ENCODE measurements at regions not wholly inside any gene's neighbourhood (a gene's known extent, or its start where the extent isn't known, plus 50 kb on each side); places are given as distances from the start of the nearest gene placed in this dataset.

DNA sequence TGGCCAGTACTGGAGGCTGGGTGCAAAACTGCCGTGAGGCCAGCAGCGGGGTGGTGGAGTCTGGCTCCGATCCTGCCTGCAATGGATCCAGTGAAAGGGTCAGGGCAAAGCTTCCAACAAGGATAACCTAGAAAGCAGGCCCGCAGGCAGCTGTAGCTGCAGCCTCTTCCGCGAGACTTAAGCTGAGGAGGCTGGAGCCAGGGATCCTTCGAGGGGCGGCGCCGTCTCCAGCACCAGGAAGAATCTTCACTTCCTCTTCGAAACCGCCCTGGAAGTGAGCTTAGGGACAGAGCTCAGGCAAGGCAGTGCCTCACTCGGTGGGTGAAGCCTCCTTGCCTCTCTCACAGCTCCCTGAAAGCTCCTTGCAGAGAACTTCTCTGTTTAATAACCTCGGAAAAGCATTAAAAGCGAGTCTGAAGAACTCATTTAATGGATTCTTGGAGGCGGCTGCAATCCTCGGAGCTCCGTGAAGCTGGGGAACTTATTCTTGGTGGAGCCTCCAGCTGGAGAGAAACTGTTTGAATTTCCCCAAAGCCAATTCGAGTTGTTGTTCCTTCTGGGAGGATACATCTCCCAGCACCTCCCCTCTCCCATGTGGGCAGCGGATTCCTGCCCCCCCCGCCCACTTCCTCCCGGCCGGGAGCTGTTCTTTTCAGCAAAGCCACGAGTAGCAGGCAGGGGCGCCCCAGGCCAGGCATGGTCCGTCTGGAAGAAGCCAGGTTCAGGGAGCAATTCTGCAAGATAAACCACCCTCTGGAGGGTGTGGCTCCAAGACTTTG lies 169.9 kb downstream of the CTTN start:
- Histone ChIP-seq H3K4me1 (ENCODE audit: control insufficient read depth in 1 of 2, insufficient read depth in 2 of 2, low read depth in 1 of 2, low read length in 1 of 2) (peaks cover 0 to 17% of the 10 kb centered on the region in 2 experiments; a peak in 1 of 4 replicates), H2AFZ (ENCODE audit: low read depth) (no peak overlapping the region), H3K79me2 (ENCODE audit: insufficient read depth) (no peaks in the 10 kb centered on the region), H3K4me2 (no peak overlapping the region), H3K27me3 (ENCODE audit: insufficient read depth) (no peaks in the 10 kb centered on the region), H3K27ac (ENCODE audit: low read depth in 2 of 2, low read length in 1 of 2) (no peak overlapping the region), H3K36me3 (replicated peaks in 1 of 2; ENCODE audit: control insufficient read depth in 1 of 2, insufficient read depth in 2 of 2, low read length in 1 of 2) (no peaks in the 10 kb centered on the region), H3K9me3 (no peaks in the 10 kb centered on the region), H3K9ac (no peak overlapping the region), H4K20me1 (ENCODE audit: insufficient read depth) (no peaks in the 10 kb centered on the region), H3K9me2 (no peaks in the 10 kb centered on the region), H3K4me3 (ENCODE audit: low read depth in 2 of 2, low read length in 1 of 2) (no peak overlapping the region), H3F3A (replicated peaks; ENCODE audit: insufficient read depth) (no peaks in the 10 kb centered on the region)
- DNase-seq: peak; percentile 73
- ChIA-PET CTCF (interaction anchor here (1.4 kb wide), 1 partner anchor 73 kb away, joined by 3 read pairs; no protein-coding TSS in a partner anchor), POLR2A (interaction anchor here (0.9 kb wide), 1 partner anchor 11 kb away, joined by 3 read pairs; no protein-coding TSS in a partner anchor)
- TF ChIP-seq YY1 (IDR thresholded peaks at IDR 0.05; ENCODE audit: low read depth) (no peak), FOXJ3 (CRISPR knock-in tag; IDR thresholded peaks at IDR 0.05) (no peak), EZH2phosphoT487 (IDR thresholded peaks at IDR 0.05; ENCODE audit: borderline replicate concordance, low read depth) (no peak), JUND (IDR thresholded peaks at IDR 0.05) (no peak), SMC3 (IDR thresholded peaks at IDR 0.05; ENCODE audit: low read depth, low read length) (no peak), RAD21 (IDR thresholded peaks at IDR 0.05; ENCODE audit: low read length) (no peak), RXRA (IDR thresholded peaks at IDR 0.05; ENCODE audit: borderline replicate concordance, low read depth) (no peak), CHD2 (IDR thresholded peaks at IDR 0.05; ENCODE audit: low read length, partially characterized antibody) (no peak), MEF2A (IDR thresholded peaks at IDR 0.05; ENCODE audit: borderline replicate concordance, low read depth) (no peak), FOXM1 (IDR thresholded peaks at IDR 0.05; ENCODE audit: low read depth) (no peak), GABPA (IDR thresholded peaks at IDR 0.05; ENCODE audit: low read depth) (no peak), RFX5 (IDR thresholded peaks at IDR 0.05; ENCODE audit: low read length) (no peak), ELF1 (IDR thresholded peaks at IDR 0.05) (no peak), TCF12 (IDR thresholded peaks at IDR 0.05) (no peak)
- TF ChIP-seq, protein P1, sequence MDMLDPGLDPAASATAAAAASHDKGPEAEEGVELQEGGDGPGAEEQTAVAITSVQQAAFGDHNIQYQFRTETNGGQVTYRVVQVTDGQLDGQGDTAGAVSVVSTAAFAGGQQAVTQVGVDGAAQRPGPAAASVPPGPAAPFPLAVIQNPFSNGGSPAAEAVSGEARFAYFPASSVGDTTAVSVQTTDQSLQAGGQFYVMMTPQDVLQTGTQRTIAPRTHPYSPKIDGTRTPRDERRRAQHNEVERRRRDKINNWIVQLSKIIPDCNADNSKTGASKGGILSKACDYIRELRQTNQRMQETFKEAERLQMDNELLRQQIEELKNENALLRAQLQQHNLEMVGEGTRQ (IDR thresholded peaks at IDR 0.05; ENCODE audit: borderline replicate concordance, low read depth, low read length): no peak
- TF ChIP-seq, protein P2, sequence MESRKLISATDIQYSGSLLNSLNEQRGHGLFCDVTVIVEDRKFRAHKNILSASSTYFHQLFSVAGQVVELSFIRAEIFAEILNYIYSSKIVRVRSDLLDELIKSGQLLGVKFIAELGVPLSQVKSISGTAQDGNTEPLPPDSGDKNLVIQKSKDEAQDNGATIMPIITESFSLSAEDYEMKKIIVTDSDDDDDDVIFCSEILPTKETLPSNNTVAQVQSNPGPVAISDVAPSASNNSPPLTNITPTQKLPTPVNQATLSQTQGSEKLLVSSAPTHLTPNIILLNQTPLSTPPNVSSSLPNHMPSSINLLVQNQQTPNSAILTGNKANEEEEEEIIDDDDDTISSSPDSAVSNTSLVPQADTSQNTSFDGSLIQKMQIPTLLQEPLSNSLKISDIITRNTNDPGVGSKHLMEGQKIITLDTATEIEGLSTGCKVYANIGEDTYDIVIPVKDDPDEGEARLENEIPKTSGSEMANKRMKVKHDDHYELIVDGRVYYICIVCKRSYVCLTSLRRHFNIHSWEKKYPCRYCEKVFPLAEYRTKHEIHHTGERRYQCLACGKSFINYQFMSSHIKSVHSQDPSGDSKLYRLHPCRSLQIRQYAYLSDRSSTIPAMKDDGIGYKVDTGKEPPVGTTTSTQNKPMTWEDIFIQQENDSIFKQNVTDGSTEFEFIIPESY (IDR thresholded peaks at IDR 0.05; ENCODE audit: borderline replicate concordance, low read depth): no peak
- TF ChIP-seq, protein P3, sequence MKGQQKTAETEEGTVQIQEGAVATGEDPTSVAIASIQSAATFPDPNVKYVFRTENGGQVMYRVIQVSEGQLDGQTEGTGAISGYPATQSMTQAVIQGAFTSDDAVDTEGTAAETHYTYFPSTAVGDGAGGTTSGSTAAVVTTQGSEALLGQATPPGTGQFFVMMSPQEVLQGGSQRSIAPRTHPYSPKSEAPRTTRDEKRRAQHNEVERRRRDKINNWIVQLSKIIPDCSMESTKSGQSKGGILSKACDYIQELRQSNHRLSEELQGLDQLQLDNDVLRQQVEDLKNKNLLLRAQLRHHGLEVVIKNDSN (IDR thresholded peaks at IDR 0.05; ENCODE audit: borderline replicate concordance, low read depth): no peak
- TF ChIP-seq, protein P4, sequence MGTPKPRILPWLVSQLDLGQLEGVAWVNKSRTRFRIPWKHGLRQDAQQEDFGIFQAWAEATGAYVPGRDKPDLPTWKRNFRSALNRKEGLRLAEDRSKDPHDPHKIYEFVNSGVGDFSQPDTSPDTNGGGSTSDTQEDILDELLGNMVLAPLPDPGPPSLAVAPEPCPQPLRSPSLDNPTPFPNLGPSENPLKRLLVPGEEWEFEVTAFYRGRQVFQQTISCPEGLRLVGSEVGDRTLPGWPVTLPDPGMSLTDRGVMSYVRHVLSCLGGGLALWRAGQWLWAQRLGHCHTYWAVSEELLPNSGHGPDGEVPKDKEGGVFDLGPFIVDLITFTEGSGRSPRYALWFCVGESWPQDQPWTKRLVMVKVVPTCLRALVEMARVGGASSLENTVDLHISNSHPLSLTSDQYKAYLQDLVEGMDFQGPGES (IDR thresholded peaks at IDR 0.05; ENCODE audit: low read depth, low read length): no peak
- TF ChIP-seq, protein P5, sequence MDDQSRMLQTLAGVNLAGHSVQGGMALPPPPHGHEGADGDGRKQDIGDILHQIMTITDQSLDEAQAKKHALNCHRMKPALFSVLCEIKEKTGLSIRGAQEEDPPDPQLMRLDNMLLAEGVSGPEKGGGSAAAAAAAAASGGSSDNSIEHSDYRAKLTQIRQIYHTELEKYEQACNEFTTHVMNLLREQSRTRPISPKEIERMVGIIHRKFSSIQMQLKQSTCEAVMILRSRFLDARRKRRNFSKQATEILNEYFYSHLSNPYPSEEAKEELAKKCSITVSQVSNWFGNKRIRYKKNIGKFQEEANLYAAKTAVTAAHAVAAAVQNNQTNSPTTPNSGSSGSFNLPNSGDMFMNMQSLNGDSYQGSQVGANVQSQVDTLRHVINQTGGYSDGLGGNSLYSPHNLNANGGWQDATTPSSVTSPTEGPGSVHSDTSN (IDR thresholded peaks at IDR 0.05): no peak
- WGBS (ENCODE audit: low lambda C conversion rate): 61% methylated on average over 22 of the region's 26 CpGs

All from SK-N-SH (cell line).